BLaER1 (cell line): ENCODE measurements at regions not wholly inside any gene's neighbourhood (a gene's known extent, or its start where the extent isn't known, plus 50 kb on each side); places are given as distances from the start of the nearest gene placed in this dataset.
"Not testable (repeated sequence)": the region's sequence is repeated elsewhere in the genome, so short reads cannot be mapped to it uniquely, and the experiment has no call there.

Experiments used
- H3K27ac ChIP-seq: shearing (Covaris generic); formaldehyde crosslinking; 2 replicates; pipeline ENCODE4 v1.8.1; 2022
- H3K27me3 ChIP-seq: shearing (Covaris generic); formaldehyde crosslinking; 2 replicates; pipeline ENCODE4 v1.8.1; 2022
- H3K36me3 ChIP-seq: shearing (Covaris generic); formaldehyde crosslinking; 2 replicates; pipeline ENCODE4 v1.8.1; 2022
- H3K4me1 ChIP-seq: shearing (Covaris generic); formaldehyde crosslinking; 2 replicates; pipeline ENCODE4 v1.8.1; 2022
- H3K4me2 ChIP-seq: shearing (Covaris generic); formaldehyde crosslinking; 2 replicates; pipeline ENCODE4 v1.8.1; 2022
- H3K4me3 ChIP-seq: shearing (Covaris generic); formaldehyde crosslinking; 2 replicates; pipeline ENCODE4 v1.8.1; 2022
- H3K9ac ChIP-seq: shearing (Covaris generic); formaldehyde crosslinking; 2 replicates; pipeline ENCODE4 v1.8.1; 2022
- H3K9me3 ChIP-seq: shearing (Covaris generic); formaldehyde crosslinking; 2 replicates; pipeline ENCODE4 v1.8.1; 2022
- H4K20me1 ChIP-seq: shearing (Covaris generic); formaldehyde crosslinking; 2 replicates; pipeline ENCODE4 v1.8.1; 2022
- Cebpa-rat ChIP-seq: shearing (Covaris generic); IDR thresholded peaks from 2 replicates; pipeline ENCODE4 v1.8.1; 2022

DNA sequence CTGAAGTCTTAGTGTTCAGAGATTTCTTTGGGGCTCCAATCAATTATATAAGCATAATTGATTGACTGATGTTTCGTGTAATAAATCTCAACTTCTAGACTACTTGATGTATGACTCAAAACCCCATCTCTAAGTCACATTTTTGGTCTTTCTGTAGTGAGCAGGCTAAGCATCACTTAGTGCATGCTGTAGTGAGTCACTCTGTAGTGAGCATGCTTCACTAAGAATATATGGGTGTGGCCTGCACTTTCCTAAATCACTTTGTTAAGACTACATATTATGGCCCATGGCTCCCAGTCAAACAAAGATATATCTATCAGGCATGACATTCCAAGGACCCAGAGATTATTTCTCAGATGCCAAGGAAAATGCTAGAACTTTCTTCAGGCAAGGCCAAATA is 909.4 kb upstream of the LRFN5 start:
- no peak overlapping the region for H3K4me2 ChIP-seq
- H3K4me3 ChIP-seq, result no peak overlapping the region
- H3K27me3 ChIP-seq, result no peaks in the 10 kb centered on the region
- no peak overlapping the region for H3K9ac ChIP-seq
- no peaks in the 10 kb centered on the region for H4K20me1 ChIP-seq
- no peak for TF ChIP-seq Cebpa-rat
- H3K36me3 ChIP-seq, result no peaks in the 10 kb centered on the region
- no peak overlapping the region for H3K27ac ChIP-seq
- no peaks in the 10 kb centered on the region for H3K9me3 ChIP-seq
- H3K4me1 ChIP-seq, result no peaks in the 10 kb centered on the region

DNA sequence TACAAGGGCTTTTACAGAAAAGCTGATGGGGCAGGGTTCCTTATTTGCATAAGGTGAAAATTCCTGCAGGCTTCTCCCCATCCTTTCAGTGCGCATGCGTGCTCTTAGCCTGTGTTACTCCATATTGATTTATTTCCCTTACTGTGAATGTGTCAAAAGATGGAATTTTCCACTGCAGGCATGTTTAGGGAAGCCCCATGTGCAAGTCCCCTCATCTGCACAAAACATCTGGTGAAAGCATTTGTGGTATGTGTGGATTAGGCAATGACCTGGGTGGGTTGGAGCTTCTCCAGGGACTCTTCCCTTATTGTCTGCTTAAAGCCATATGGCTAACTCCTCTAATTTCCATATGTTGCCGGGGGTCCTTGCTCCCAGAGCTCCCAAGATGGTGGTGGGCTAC is 912.7 kb upstream of the LRFN5 start:
- H3K36me3 ChIP-seq, result no peaks in the 10 kb centered on the region
- no peak for TF ChIP-seq Cebpa-rat
- no peaks in the 10 kb centered on the region for H3K27me3 ChIP-seq
- no peaks in the 10 kb centered on the region for H4K20me1 ChIP-seq
- H3K9me3 ChIP-seq, result no peaks in the 10 kb centered on the region
- H3K27ac ChIP-seq, result no peak overlapping the region
- H3K4me2 ChIP-seq, result no peak overlapping the region
- no peak overlapping the region for H3K9ac ChIP-seq
- no peak overlapping the region for H3K4me3 ChIP-seq
- no peaks in the 10 kb centered on the region for H3K4me1 ChIP-seq

GRCh38 chr14:40691066-40691465 is 915.6 kb upstream of the LRFN5 start:
- Histone ChIP-seq H3K4me1 (no peaks in the 10 kb centered on the region), H3K9me3 (no peaks in the 10 kb centered on the region), H3K27me3 (no peaks in the 10 kb centered on the region), H3K4me3 (no peak overlapping the region), H3K27ac (no peak overlapping the region), H4K20me1 (no peaks in the 10 kb centered on the region), H3K36me3 (no peaks in the 10 kb centered on the region), H3K4me2 (no peak overlapping the region), H3K9ac (no peak overlapping the region)
- no peak for TF ChIP-seq Cebpa-rat

- Histone ChIP-seq H3K4me2 (no peak overlapping the region), H3K27me3 (no peaks in the 10 kb centered on the region), H3K36me3 (no peaks in the 10 kb centered on the region), H4K20me1 (no peaks in the 10 kb centered on the region), H3K9me3 (no peaks in the 10 kb centered on the region), H3K9ac (no peak overlapping the region), H3K4me3 (no peak overlapping the region), H3K4me1 (no peaks in the 10 kb centered on the region), H3K27ac (no peak overlapping the region)
- no peak for TF ChIP-seq Cebpa-rat
These were observed 920.9 kb upstream of the LRFN5 start for GRCh38 chr14:40685764-40686163.

DNA sequence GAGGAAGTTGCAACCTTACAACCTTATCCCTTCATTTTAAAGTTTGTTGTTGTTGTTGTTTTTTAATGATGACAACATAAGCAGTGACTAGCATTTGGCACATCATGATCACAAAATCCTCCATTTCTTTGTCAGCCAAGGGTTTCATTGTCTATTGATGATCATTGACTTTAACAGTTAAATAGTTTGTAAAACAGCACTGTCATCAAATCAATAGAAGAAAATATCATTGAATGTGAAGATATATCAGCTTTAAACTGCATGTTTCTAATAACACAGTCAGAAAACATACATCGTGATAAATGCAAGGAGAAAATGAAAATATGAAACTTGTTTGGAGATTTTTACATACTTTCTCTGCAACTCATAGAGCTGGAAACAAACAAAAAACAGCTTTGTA is 922.3 kb upstream of the LRFN5 start:
- Histone ChIP-seq H3K9ac (no peak overlapping the region), H3K9me3 (no peaks in the 10 kb centered on the region), H3K27me3 (no peaks in the 10 kb centered on the region), H3K27ac (no peak overlapping the region), H3K36me3 (no peaks in the 10 kb centered on the region), H3K4me3 (no peak overlapping the region), H4K20me1 (no peaks in the 10 kb centered on the region), H3K4me1 (no peaks in the 10 kb centered on the region), H3K4me2 (no peak overlapping the region)
- no peak for TF ChIP-seq Cebpa-rat

GRCh38 chr14:40682131-40682913 is 924.4 kb upstream of the LRFN5 start:
- H3K4me3 ChIP-seq, result no peak overlapping the region
- H3K27me3 ChIP-seq, result no peaks in the 10 kb centered on the region
- H3K36me3 ChIP-seq, result no peaks in the 10 kb centered on the region
- H3K27ac ChIP-seq, result no peak overlapping the region
- H3K4me2 ChIP-seq, result no peak overlapping the region
- H3K9ac ChIP-seq, result no peak overlapping the region
- H4K20me1 ChIP-seq, result no peaks in the 10 kb centered on the region
- no peaks in the 10 kb centered on the region for H3K4me1 ChIP-seq
- no peaks in the 10 kb centered on the region for H3K9me3 ChIP-seq
- no peak for TF ChIP-seq Cebpa-rat

DNA sequence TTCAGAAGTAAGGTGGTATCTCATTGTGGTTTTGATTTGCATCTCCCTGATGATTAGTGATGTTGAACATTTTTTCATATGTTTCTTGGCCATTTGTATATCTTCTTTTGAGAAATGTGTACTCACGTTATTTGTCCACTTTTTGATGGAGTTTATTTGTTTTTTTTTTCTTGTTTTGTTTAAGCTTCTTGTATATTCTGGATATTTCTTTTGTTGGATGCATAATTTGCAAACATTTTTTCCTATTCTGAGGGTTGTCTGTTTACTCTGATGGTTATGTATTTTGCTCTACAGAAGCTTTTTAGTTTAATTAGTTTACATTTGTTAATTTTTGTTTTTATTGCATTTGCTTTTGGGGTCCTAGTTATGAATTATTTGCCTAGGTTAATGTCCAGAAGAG is 927.4 kb upstream of the LRFN5 start:
- no peaks in the 10 kb centered on the region for H3K9me3 ChIP-seq
- H3K4me2 ChIP-seq, result no peak overlapping the region
- no peaks in the 10 kb centered on the region for H3K36me3 ChIP-seq
- H3K9ac ChIP-seq, result no peak overlapping the region
- H3K4me3 ChIP-seq, result no peak overlapping the region
- no peaks in the 10 kb centered on the region for H4K20me1 ChIP-seq
- H3K4me1 ChIP-seq, result no peaks in the 10 kb centered on the region
- no peak for TF ChIP-seq Cebpa-rat
- H3K27me3 ChIP-seq, result no peaks in the 10 kb centered on the region
- no peak overlapping the region for H3K27ac ChIP-seq

- H4K20me1 ChIP-seq, H3K4me2 ChIP-seq, H3K9me3 ChIP-seq: not testable (repeated sequence)
These were observed 929.5 kb upstream of the LRFN5 start for GRCh38 chr14:40677206-40677605.

GRCh38 chr14:40674502-40674901 is 932.2 kb upstream of the LRFN5 start:
- no peaks in the 10 kb centered on the region for H4K20me1 ChIP-seq
- TF ChIP-seq Cebpa-rat, result no peak
- no peaks in the 10 kb centered on the region for H3K9me3 ChIP-seq
- H3K4me1 ChIP-seq, result no peaks in the 10 kb centered on the region
- no peak overlapping the region for H3K27ac ChIP-seq
- no peak overlapping the region for H3K4me2 ChIP-seq
- no peak overlapping the region for H3K4me3 ChIP-seq
- H3K9ac ChIP-seq, result no peak overlapping the region
- no peaks in the 10 kb centered on the region for H3K27me3 ChIP-seq
- H3K36me3 ChIP-seq, result no peaks in the 10 kb centered on the region

More at GRCh38 chr14:40677206-40677605, 929.5 kb upstream of the LRFN5 start:
- not testable (repeated sequence) for H3K4me1 ChIP-seq, H3K36me3 ChIP-seq, H3K27me3 ChIP-seq, H3K27ac ChIP-seq, H3K4me3 ChIP-seq, H3K9ac ChIP-seq

DNA sequence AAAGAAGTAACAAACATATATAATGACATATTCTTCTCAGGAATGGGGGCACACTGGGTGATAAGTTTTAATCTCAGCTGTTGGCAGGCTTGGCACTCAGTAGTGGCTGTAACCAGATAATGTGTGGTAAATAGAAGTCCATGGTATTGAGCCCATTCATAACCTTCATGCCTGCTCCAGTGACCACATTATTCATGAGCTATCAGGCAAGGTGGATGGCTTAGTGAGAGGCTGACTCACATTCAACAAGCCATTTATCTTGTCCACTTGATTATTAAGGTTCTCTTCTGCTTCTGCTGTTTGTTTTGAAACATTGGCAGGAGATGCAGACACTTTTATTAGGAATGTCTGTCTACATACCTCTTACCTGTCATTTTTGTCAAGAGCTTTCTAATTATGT is 950.4 kb upstream of the LRFN5 start:
- no peaks in the 10 kb centered on the region for H3K4me1 ChIP-seq
- no peaks in the 10 kb centered on the region for H3K27me3 ChIP-seq
- no peaks in the 10 kb centered on the region for H4K20me1 ChIP-seq
- no peak for TF ChIP-seq Cebpa-rat
- H3K36me3 ChIP-seq, result no peaks in the 10 kb centered on the region
- H3K27ac ChIP-seq, result no peak overlapping the region
- H3K9me3 ChIP-seq, result no peaks in the 10 kb centered on the region
- no peak overlapping the region for H3K4me2 ChIP-seq
- H3K9ac ChIP-seq, result no peak overlapping the region
- H3K4me3 ChIP-seq, result no peak overlapping the region
